HL-60 (cell line): ENCODE measurements at regions not wholly inside any gene's neighbourhood (a gene's known extent, or its start where the extent isn't known, plus 50 kb on each side); places are given as distances from the start of the nearest gene placed in this dataset.

Experiments
- CTCF ChIP-seq: IDR thresholded peaks from one replicate; pipeline ENCODE4 v1.5.1; 2011; ENCODE audit warnings: low read length, control low read depth, inconsistent platforms; ENCODE audit not compliant: insufficient read depth
- POLR2AphosphoS5 ChIP-seq: IDR thresholded peaks from 2 replicates; pipeline ENCODE4 v1.6.1; 2012; ENCODE audit warnings: low read depth
- REST ChIP-seq: IDR thresholded peaks from 2 replicates; pipeline ENCODE4 v1.6.1; 2012; ENCODE audit warnings: low read depth; ENCODE audit not compliant: insufficient replicate concordance

GRCh38 chr5:54667136-54667535 is 149.6 kb downstream of the SNX18 start:
- TF ChIP-seq POLR2AphosphoS5, result no peak
- no peak for TF ChIP-seq CTCF
- no peak for TF ChIP-seq REST
